Ishikawa (cell line): ENCODE measurements at regions not wholly inside any gene's neighbourhood (a gene's known extent, or its start where the extent isn't known, plus 50 kb on each side); places are given as distances from the start of the nearest gene placed in this dataset.

Experiments
- CEBPB ChIP-seq: IDR thresholded peaks from 2 replicates; pipeline ENCODE4 v1.6.1; 2012
- CREB1 ChIP-seq: IDR thresholded peaks from 2 replicates; pipeline ENCODE4 v1.6.1; 2012; ENCODE audit warnings: low read depth
- EGR1 ChIP-seq: IDR thresholded peaks from 2 replicates; pipeline ENCODE4 v1.6.1; 2012
- EP300 ChIP-seq: IDR thresholded peaks from 2 replicates; pipeline ENCODE4 v1.6.1; 2012; ENCODE audit warnings: borderline replicate concordance
- FOXM1 ChIP-seq: IDR thresholded peaks from 2 replicates; pipeline ENCODE4 v1.6.1; 2012; ENCODE audit warnings: low read depth, borderline replicate concordance
- MAX ChIP-seq: IDR thresholded peaks from 2 replicates; pipeline ENCODE4 v1.6.1; 2012
- NFIC ChIP-seq: IDR thresholded peaks from 2 replicates; pipeline ENCODE4 v1.6.1; 2012
- RAD21 ChIP-seq: IDR thresholded peaks from 2 replicates; pipeline ENCODE4 v1.6.1; 2012; ENCODE audit warnings: low read depth
- REST ChIP-seq: IDR thresholded peaks from 2 replicates; pipeline ENCODE4 v1.6.1; 2012; ENCODE audit warnings: low read depth, mild to moderate bottlenecking
- TAF1 ChIP-seq: IDR thresholded peaks from 2 replicates; pipeline ENCODE4 v1.6.1; 2012; ENCODE audit warnings: low read depth, mild to moderate bottlenecking
- TCF12 ChIP-seq: IDR thresholded peaks from 2 replicates; pipeline ENCODE4 v1.6.1; 2012; ENCODE audit warnings: low read depth
- TEAD4 ChIP-seq: IDR thresholded peaks from 2 replicates; pipeline ENCODE4 v1.6.1; 2012
- USF1 ChIP-seq: IDR thresholded peaks from 2 replicates; pipeline ENCODE4 v1.6.1; 2012
- YY1 ChIP-seq: IDR thresholded peaks from 2 replicates; pipeline ENCODE4 v1.6.1; 2012; ENCODE audit warnings: low read depth
- ZBTB7A ChIP-seq: IDR thresholded peaks from 2 replicates; pipeline ENCODE4 v1.6.1; 2012; ENCODE audit warnings: low read depth

GRCh38 chr13:73397496-73398305 lies 338.9 kb downstream of the KLF5 start:
- TF ChIP-seq YY1 = no peak

GRCh38 chr13:73394066-73394465 lies 335.3 kb downstream of the KLF5 start:
- TF ChIP-seq ZBTB7A (no peak), EGR1 (no peak), CREB1 (no peak), MAX (no peak), REST (no peak), FOXM1 (no peak), TAF1 (no peak), RAD21 (no peak), USF1 (no peak), CEBPB (no peak), TCF12 (no peak), NFIC (no peak), EP300 (no peak), TEAD4 (no peak), YY1 (no peak)

GRCh38 chr13:73390100-73390499 lies 331.3 kb downstream of the KLF5 start:
- TF ChIP-seq ZBTB7A (no peak), YY1 (no peak), EP300 (no peak), REST (no peak), EGR1 (no peak), TCF12 (no peak), RAD21 (no peak), FOXM1 (no peak), MAX (no peak), CEBPB (no peak), CREB1 (no peak), TAF1 (no peak)

- TF ChIP-seq CEBPB = no peak
- no peak for TF ChIP-seq TCF12
- no peak for TF ChIP-seq FOXM1
- no peak for TF ChIP-seq RAD21
- no peak for TF ChIP-seq CREB1
- no peak for TF ChIP-seq REST
- no peak for TF ChIP-seq TEAD4
- no peak for TF ChIP-seq EP300
- TF ChIP-seq TAF1 = no peak
- no peak for TF ChIP-seq YY1
- no peak for TF ChIP-seq EGR1
- no peak for TF ChIP-seq MAX
- TF ChIP-seq NFIC = no peak
- TF ChIP-seq ZBTB7A = no peak
- no peak for TF ChIP-seq USF1
Measured at GRCh38 chr13:73388586-73388985, 329.8 kb downstream of the KLF5 start.
